GM19324 (cell line): ENCODE measurements at regions not wholly inside any gene's neighbourhood (a gene's known extent, or its start where the extent isn't known, plus 50 kb on each side); places are given as distances from the start of the nearest gene placed in this dataset.
A peak's percentile ranks its signal among the peaks of the same experiment; 100 is the strongest.

Experiments used
- ATAC-seq: cut with Tn5 transposase; IDR thresholded peaks from one replicate; pipeline ENCODE4 v1.9.1; 2021; ENCODE audit warnings: mild to moderate bottlenecking, moderate library complexity; ENCODE audit not compliant: unreplicated experiment, low FRiP score

DNA sequence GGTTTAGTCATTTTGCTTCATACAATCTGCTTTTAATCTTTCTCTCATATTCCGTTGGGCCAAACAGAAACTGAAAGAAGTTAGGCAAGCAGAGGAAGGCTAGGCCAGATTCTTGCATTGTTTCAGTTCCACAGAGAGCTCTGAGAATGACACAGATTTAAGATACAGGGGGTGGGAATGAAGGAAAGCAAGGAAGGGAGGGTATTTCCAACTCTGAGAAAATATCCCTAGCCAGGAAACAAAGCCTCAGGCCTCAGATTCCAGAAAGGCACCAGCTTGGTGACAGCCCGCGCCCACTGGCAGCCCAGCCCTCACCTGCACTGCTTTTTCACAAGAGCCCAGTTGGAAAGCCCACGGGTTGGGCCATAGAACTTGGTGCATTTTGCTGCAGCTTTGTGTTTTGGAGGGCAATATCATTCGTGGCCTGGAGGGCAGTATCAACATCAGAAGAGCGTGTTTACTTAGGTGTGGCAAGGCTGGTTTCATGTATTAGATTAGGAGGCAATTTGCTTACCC is 63.5 kb downstream of the ENC1 start:
- peak; percentile 64 for ATAC-seq

DNA sequence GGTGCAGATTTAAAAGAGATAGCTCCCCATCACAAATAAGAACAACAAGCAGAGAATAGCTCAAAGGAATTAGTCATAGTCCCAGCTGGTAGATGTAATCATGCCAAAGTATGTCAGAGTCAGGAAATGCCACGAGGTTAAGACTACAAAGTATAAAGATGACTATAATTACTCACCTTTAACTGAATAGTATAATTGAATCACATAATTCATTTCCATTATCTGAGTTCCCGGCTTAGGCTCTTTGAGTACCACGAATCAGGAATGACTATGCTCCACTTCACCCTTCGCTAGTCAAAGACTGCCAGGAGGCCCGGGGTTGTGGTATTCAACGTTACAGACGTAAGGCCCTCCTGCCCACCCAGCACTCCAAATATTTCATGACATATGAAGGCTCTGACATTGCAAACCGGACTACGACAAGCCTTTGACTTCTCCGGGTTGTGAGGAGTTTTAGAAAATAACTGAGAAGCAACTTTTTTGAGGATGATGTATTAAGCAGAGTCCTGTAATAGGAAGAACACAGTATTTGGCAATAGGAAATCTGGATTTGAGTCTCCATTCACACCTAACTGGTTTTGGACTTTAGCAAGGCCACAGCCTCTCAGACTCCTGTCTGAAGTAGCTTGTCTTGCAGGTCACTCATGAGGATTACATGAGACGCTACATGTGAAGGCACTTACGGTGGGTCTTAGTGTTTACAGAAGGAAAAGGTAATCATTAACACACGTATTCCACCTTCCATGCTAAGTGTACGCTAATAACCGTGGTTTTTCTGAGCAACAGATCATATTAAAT is 64.6 kb downstream of the ENC1 start:
- no peak for ATAC-seq

DNA sequence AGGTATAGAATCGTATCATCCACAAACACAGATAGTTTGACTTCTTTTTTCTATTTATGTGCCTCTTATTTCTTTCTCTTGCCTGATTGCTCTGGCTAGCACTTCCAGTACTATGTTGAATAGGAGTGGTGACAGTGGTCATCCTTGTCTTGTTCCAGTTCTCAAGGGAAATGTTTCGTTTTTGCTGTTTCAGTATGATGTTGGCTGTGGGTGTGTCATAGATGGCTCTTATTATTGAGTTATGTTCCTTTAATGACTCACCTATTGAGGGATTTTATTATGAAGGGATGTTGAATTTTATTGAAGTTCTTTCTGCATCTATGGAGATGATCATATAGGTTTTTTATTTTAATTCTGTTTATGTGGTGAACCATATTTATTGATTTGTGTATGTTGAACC is 70.3 kb downstream of the ENC1 start:
- no peak for ATAC-seq

GRCh38 chr5:74567411-74567995 is 73.0 kb downstream of the ENC1 start:
- ATAC-seq = no peak

- no peak for ATAC-seq
Measured at GRCh38 chr5:74562122-74562521, 78.4 kb downstream of the ENC1 start.

GRCh38 chr5:74560245-74560644 is 80.3 kb downstream of the ENC1 start:
- ATAC-seq = no peak

DNA sequence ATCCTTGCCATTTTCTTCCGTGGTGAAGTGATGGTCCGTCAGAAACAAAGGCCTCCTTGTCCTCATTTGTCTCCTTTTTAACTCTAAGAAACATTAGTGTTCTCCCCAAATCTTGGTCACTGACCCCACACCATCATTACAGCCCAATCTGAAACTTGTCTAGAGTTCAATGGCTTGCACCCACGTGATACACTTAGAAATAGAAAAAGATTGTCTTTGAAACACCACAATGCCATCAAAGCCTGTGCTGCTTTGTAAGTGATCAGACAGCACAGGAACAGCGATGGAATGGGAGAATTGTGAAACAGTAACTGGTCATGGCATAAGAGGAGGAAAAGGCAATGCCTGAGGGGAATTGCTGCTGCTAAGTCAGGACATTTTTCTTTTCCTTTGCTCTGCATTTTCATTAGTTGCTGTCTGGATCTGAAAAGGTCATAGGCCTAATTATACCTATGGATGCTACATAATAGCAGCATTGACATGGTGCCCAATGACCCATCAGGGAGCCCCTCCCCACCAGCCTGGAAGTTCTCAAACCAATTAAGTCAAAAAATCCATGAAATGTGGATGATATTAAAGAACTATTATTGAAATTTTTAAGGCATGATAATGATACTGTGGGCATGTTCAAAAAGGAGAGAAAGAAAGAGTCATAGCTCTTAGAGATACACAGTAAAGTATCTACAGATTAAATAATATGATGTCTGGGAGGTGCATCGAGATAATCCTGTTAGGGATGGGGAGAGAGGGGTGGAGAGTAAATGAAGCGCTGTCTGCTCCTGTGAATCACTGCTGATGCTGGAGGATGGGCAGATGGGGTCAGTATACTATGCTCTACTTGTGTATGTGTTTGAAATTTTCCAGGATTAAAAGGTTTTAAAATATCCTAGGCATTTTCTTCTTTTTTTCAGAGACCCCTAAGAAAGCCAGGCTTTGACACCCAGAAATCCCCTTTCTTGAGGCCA is 83.6 kb downstream of the ENC1 start:
- ATAC-seq = no peak

DNA sequence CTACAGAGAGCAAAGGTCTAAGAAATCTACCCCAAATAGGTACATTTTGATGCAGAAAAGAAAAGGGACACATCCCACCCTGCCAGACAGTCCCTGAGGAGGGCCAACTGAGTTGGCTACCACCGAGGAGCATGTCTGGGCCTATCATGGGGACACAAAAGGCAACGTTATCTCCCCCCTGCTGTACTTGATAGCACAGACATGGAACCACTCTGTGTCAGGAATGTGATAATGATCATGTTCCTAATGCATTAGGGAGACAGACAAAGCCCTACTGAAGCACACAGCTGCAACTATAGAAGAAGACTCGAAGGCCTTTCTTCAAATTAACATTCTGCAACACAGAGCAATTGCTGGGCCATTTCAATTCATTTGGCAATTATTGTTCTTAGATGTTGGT is 84.5 kb downstream of the ENC1 start:
- ATAC-seq = no peak

GRCh38 chr5:74552101-74552500 is 88.4 kb downstream of the ENC1 start:
- ATAC-seq = no peak

- no peak for ATAC-seq
Measured at GRCh38 chr5:74550927-74551326, 89.6 kb downstream of the ENC1 start.

- ATAC-seq = no peak
Measured at GRCh38 chr5:74549384-74549783, 91.1 kb downstream of the ENC1 start.

DNA sequence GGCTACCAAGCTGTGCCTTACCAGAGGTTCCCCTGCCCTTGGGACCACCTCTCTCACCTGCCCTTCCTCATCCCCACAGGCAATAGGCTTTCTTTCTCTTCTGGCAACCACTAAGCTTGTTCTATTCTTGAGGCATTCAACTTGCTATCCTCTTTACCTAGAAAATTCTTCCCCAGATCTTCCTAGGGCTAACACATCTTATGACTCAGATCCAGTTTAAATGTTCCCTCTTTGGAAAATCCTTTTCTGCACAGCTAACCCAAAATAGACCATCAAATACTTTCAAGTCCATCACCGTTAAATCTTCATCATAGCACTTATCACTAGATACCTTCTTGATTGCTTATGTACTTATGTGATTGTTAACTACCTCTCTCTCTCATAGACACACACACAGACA is 93.7 kb downstream of the ENC1 start:
- no peak for ATAC-seq

DNA sequence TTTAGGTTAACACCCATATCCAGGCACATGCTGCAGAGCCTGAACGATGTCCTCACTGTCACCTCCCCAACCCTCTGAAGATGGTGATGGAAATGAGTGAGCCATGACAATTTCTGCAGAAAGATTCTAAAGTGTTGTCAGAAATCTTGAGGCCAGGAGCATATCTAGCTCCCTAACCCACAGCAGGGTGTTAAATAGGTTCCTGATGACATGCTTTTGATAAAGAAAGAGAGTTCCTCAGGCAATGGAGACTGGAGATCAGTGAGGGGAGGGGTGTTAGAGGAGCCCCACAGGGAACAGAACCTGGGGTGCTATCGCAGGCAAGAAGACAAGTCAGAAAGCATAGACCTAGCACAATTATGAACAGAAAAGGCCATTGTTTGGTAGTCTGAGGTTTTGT is 95.7 kb downstream of the ENC1 start:
- no peak for ATAC-seq

GRCh38 chr5:74543162-74543995 is 97.1 kb downstream of the ENC1 start:
- ATAC-seq = no peak

GRCh38 chr5:74542482-74542881 is 98.0 kb downstream of the ENC1 start:
- ATAC-seq = no peak

GRCh38 chr5:74541381-74541781 is 99.1 kb downstream of the ENC1 start:
- no peak for ATAC-seq

DNA sequence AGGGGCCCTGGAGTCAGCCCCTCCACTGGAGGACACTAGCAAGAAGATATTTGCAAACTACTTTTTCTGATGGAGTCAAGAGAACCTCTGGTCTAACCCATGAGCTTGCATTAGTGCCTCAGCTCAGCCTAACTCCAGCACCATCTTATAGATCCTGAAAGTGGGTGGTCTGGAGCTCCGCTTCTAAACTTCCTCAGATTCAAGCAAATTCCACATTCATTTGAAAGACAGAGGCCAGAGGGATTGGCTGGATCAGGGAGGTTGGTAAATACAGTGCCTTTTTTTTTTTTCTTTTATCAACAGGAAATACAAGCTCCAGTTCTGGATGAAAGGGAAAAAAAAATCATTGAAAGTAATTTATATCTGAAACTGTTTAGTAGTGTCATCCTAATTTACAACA is 99.9 kb downstream of the ENC1 start:
- no peak for ATAC-seq

DNA sequence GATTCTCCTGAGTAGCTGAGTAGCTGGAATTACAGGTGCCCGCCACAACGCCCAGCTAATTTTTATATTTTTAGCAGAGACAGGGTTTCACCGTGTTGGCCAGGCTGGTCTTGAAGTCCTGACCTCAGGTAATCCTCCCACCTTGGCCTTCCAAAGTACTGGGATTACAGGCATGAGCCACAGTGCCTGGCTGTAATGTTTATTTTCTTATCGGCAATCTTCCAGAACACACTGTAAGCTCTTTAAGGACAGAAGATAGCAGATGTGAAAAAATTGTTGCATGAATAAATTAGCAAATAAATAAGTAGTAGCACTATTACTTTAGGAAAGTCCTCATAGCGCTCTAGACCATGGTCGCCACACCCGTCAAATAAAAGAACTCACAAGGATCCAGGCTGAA is 100.5 kb downstream of the ENC1 start:
- no peak for ATAC-seq

GRCh38 chr5:74538206-74538661 is 102.3 kb downstream of the ENC1 start:
- ATAC-seq = no peak

DNA sequence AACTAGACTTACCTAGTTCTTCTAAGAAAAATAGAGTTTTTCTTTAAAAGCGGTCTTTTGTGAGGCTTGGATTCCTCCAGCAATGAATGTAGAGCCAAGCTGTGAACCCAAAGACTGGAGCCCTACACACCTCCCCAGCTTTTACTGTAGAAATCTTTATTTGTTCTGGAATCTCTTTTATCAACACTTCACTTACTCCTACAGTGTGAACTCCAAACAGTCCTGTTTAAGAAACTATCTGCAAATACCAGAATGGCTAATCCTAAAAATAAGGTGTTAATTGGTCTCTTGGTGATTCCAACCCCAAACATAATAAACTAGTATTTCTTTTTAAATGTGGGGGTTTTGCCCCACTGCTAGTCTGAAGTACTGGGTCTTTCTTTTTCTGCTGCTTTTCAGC is 103.9 kb downstream of the ENC1 start:
- no peak for ATAC-seq
